Activated CD4-positive, CD25-positive, alpha-beta regulatory T cell treated with anti-CD3 and anti-CD28 coated beads, Interleukin-2, amount 50 U/mL, for 16 hours (primary cell): ENCODE measurements at regions not wholly inside any gene's neighbourhood (a gene's known extent, or its start where the extent isn't known, plus 50 kb on each side); places are given as distances from the start of the nearest gene placed in this dataset.

Experiments used
- DNase-seq: peaks from one replicate; pipeline ENCODE4 v3.0.0-alpha.2; 2020; ENCODE audit warnings: low read depth, low spot score

GRCh38 chr1:98382986-98383740 is 278.4 kb upstream of the SNX7 start:
- no peak for DNase-seq

- DNase-seq: no peak
Measured at GRCh38 chr1:98382586-98382985, 278.9 kb upstream of the SNX7 start.

- no peak for DNase-seq
Measured at GRCh38 chr1:98374098-98374497, 287.4 kb upstream of the SNX7 start.

GRCh38 chr1:98373056-98373455 is 288.5 kb upstream of the SNX7 start:
- no peak for DNase-seq

GRCh38 chr1:98371764-98372163 is 289.8 kb upstream of the SNX7 start:
- no peak for DNase-seq

- no peak for DNase-seq
Measured at GRCh38 chr1:98369463-98369862, 292.1 kb upstream of the SNX7 start.

GRCh38 chr1:98368995-98369394 is 292.5 kb upstream of the SNX7 start:
- DNase-seq: no peak

GRCh38 chr1:98367426-98367825 is 294.1 kb upstream of the SNX7 start:
- DNase-seq: no peak

- DNase-seq: no peak
Measured at GRCh38 chr1:98366343-98366742, 295.2 kb upstream of the SNX7 start.

- DNase-seq: no peak
Measured at GRCh38 chr1:98364544-98364943, 297.0 kb upstream of the SNX7 start.

GRCh38 chr1:98360864-98361263 is 300.7 kb upstream of the SNX7 start:
- DNase-seq: no peak

GRCh38 chr1:98355656-98356383 is 305.7 kb upstream of the SNX7 start:
- DNase-seq: no peak

GRCh38 chr1:98352378-98352777 is 309.1 kb upstream of the SNX7 start:
- DNase-seq: no peak

GRCh38 chr1:98351561-98351960 is 310.0 kb upstream of the SNX7 start:
- DNase-seq: no peak

GRCh38 chr1:98345417-98345816 is 316.1 kb upstream of the SNX7 start:
- no peak for DNase-seq

GRCh38 chr1:98344731-98345130 is 316.8 kb upstream of the SNX7 start:
- no peak for DNase-seq

- DNase-seq: no peak
Measured at GRCh38 chr1:98342566-98342965, 319.0 kb upstream of the SNX7 start.

GRCh38 chr1:98340511-98340910 is 321.0 kb upstream of the SNX7 start:
- DNase-seq: no peak

GRCh38 chr1:98336472-98337083 is 324.9 kb upstream of the SNX7 start:
- no peak for DNase-seq

- no peak for DNase-seq
Measured at GRCh38 chr1:98333936-98334335, 327.6 kb upstream of the SNX7 start.

GRCh38 chr1:98333406-98333805 is 328.1 kb upstream of the SNX7 start:
- no peak for DNase-seq

GRCh38 chr1:98331718-98332311 is 329.7 kb upstream of the SNX7 start:
- no peak for DNase-seq
